ENCODE measurements at regions not wholly inside any gene's neighbourhood (a gene's known extent, or its start where the extent isn't known, plus 50 kb on each side); places are given as distances from the start of the nearest gene placed in this dataset.
"Not testable (repeated sequence)": the region's sequence is repeated elsewhere in the genome, so short reads cannot be mapped to it uniquely, and the experiment has no call there.

GRCh38 chr1:143653429-143653802 lies 318.4 kb downstream of the FAM72C start:
- H3K4me3 ChIP-seq (ENCODE audit: low read depth, low read length), result no peak overlapping the region
- H3K27me3 ChIP-seq (ENCODE audit: control insufficient read depth, insufficient read depth, low read length), result no peaks in the 10 kb centered on the region
- H3K4me1 ChIP-seq (ENCODE audit: control insufficient read depth, insufficient read depth, low read length), result no peaks in the 10 kb centered on the region
- no peak overlapping the region for H3K9ac ChIP-seq (ENCODE audit: low read depth, low read length)
- no peaks in the 10 kb centered on the region for H3K36me3 ChIP-seq (ENCODE audit: control insufficient read depth, insufficient read depth, low read length)
- no peak overlapping the region for H3K27ac ChIP-seq (ENCODE audit: low read depth, low read length)
- peaks cover 83% of the 10 kb centered on the region for H3K9me3 ChIP-seq (ENCODE audit: control insufficient read depth, insufficient read depth, low read length)

- no peaks in the 10 kb centered on the region for H3K4me1 ChIP-seq (ENCODE audit: control insufficient read depth, insufficient read depth, low read length)
- H3K36me3 ChIP-seq (ENCODE audit: control insufficient read depth, insufficient read depth, low read length), result no peaks in the 10 kb centered on the region
- no peak overlapping the region for H3K27ac ChIP-seq (ENCODE audit: low read depth, low read length)
- no peaks in the 10 kb centered on the region for H3K27me3 ChIP-seq (ENCODE audit: control insufficient read depth, insufficient read depth, low read length)
- H3K9me3 ChIP-seq (ENCODE audit: control insufficient read depth, insufficient read depth, low read length), result peaks cover 79% of the 10 kb centered on the region
- H3K9ac ChIP-seq (ENCODE audit: low read depth, low read length), result no peak overlapping the region
- H3K4me3 ChIP-seq (ENCODE audit: low read depth, low read length), result no peak overlapping the region
Observed at GRCh38 chr1:143652744-143653428, 318.9 kb downstream of the FAM72C start.

- H3K4me3 ChIP-seq (ENCODE audit: low read depth, low read length), result no peak overlapping the region
- H3K36me3 ChIP-seq (ENCODE audit: control insufficient read depth, insufficient read depth, low read length), result no peaks in the 10 kb centered on the region
- H3K9ac ChIP-seq (ENCODE audit: low read depth, low read length), result no peak overlapping the region
- no peaks in the 10 kb centered on the region for H3K4me1 ChIP-seq (ENCODE audit: control insufficient read depth, insufficient read depth, low read length)
- H3K27ac ChIP-seq (ENCODE audit: low read depth, low read length), result no peak overlapping the region
- H3K27me3 ChIP-seq (ENCODE audit: control insufficient read depth, insufficient read depth, low read length), result no peaks in the 10 kb centered on the region
- peaks cover 72% of the 10 kb centered on the region for H3K9me3 ChIP-seq (ENCODE audit: control insufficient read depth, insufficient read depth, low read length)
Observed at GRCh38 chr1:143652187-143652586, 319.6 kb downstream of the FAM72C start.

GRCh38 chr1:143651350-143651992 lies 320.3 kb downstream of the FAM72C start:
- no peaks in the 10 kb centered on the region for H3K27me3 ChIP-seq (ENCODE audit: control insufficient read depth, insufficient read depth, low read length)
- H3K9me3 ChIP-seq (ENCODE audit: control insufficient read depth, insufficient read depth, low read length), result peaks cover 75% of the 10 kb centered on the region
- H3K27ac ChIP-seq (ENCODE audit: low read depth, low read length), result no peak overlapping the region
- no peaks in the 10 kb centered on the region for H3K36me3 ChIP-seq (ENCODE audit: control insufficient read depth, insufficient read depth, low read length)
- no peaks in the 10 kb centered on the region for H3K4me1 ChIP-seq (ENCODE audit: control insufficient read depth, insufficient read depth, low read length)
- no peak overlapping the region for H3K4me3 ChIP-seq (ENCODE audit: low read depth, low read length)
- no peak overlapping the region for H3K9ac ChIP-seq (ENCODE audit: low read depth, low read length)

GRCh38 chr1:143644035-143644434 lies 327.8 kb downstream of the FAM72C start:
- not testable (repeated sequence) for H3K4me3 ChIP-seq (ENCODE audit: low read depth, low read length); H3K4me1 ChIP-seq (ENCODE audit: control insufficient read depth, insufficient read depth, low read length); H3K27ac ChIP-seq (ENCODE audit: low read depth, low read length); H3K9ac ChIP-seq (ENCODE audit: low read depth, low read length); H3K36me3 ChIP-seq (ENCODE audit: control insufficient read depth, insufficient read depth, low read length); H3K27me3 ChIP-seq (ENCODE audit: control insufficient read depth, insufficient read depth, low read length)
- H3K9me3 ChIP-seq (ENCODE audit: control insufficient read depth, insufficient read depth, low read length), result peaks cover 48% of the 10 kb centered on the region

GRCh38 chr1:143643148-143643885 lies 328.5 kb downstream of the FAM72C start:
- H3K9ac ChIP-seq (ENCODE audit: low read depth, low read length), result no peak overlapping the region
- H3K9me3 ChIP-seq (ENCODE audit: control insufficient read depth, insufficient read depth, low read length), result peaks cover 41% of the 10 kb centered on the region
- H3K27me3 ChIP-seq (ENCODE audit: control insufficient read depth, insufficient read depth, low read length), result no peaks in the 10 kb centered on the region
- H3K4me1 ChIP-seq (ENCODE audit: control insufficient read depth, insufficient read depth, low read length), result no peaks in the 10 kb centered on the region
- no peak overlapping the region for H3K27ac ChIP-seq (ENCODE audit: low read depth, low read length)
- no peaks in the 10 kb centered on the region for H3K36me3 ChIP-seq (ENCODE audit: control insufficient read depth, insufficient read depth, low read length)
- no peak overlapping the region for H3K4me3 ChIP-seq (ENCODE audit: low read depth, low read length)

- Histone ChIP-seq H3K9me3 (ENCODE audit: control insufficient read depth, insufficient read depth, low read length) (peaks cover 70% of the 10 kb centered on the region), H3K27me3 (ENCODE audit: control insufficient read depth, insufficient read depth, low read length) (no peaks in the 10 kb centered on the region), H3K9ac (ENCODE audit: low read depth, low read length) (no peak overlapping the region), H3K27ac (ENCODE audit: low read depth, low read length) (no peak overlapping the region), H3K4me3 (ENCODE audit: low read depth, low read length) (no peak overlapping the region), H3K4me1 (ENCODE audit: control insufficient read depth, insufficient read depth, low read length) (no peaks in the 10 kb centered on the region), H3K36me3 (ENCODE audit: control insufficient read depth, insufficient read depth, low read length) (no peaks in the 10 kb centered on the region)
Observed at GRCh38 chr1:143625886-143626285, 345.9 kb downstream of the FAM72C start.

- no peak overlapping the region for H3K4me3 ChIP-seq (ENCODE audit: low read depth, low read length)
- peaks cover 61% of the 10 kb centered on the region for H3K9me3 ChIP-seq (ENCODE audit: control insufficient read depth, insufficient read depth, low read length)
- no peak overlapping the region for H3K9ac ChIP-seq (ENCODE audit: low read depth, low read length)
- no peaks in the 10 kb centered on the region for H3K36me3 ChIP-seq (ENCODE audit: control insufficient read depth, insufficient read depth, low read length)
- H3K27me3 ChIP-seq (ENCODE audit: control insufficient read depth, insufficient read depth, low read length), result no peaks in the 10 kb centered on the region
- H3K4me1 ChIP-seq (ENCODE audit: control insufficient read depth, insufficient read depth, low read length), result no peaks in the 10 kb centered on the region
- no peak overlapping the region for H3K27ac ChIP-seq (ENCODE audit: low read depth, low read length)
Observed at GRCh38 chr1:143619851-143620250, 351.9 kb downstream of the FAM72C start.

- no peak overlapping the region for H3K27ac ChIP-seq (ENCODE audit: low read depth, low read length)
- H3K4me3 ChIP-seq (ENCODE audit: low read depth, low read length), result no peak overlapping the region
- H3K9me3 ChIP-seq (ENCODE audit: control insufficient read depth, insufficient read depth, low read length), result peaks cover 82% of the 10 kb centered on the region
- H3K27me3 ChIP-seq (ENCODE audit: control insufficient read depth, insufficient read depth, low read length), result no peaks in the 10 kb centered on the region
- no peaks in the 10 kb centered on the region for H3K36me3 ChIP-seq (ENCODE audit: control insufficient read depth, insufficient read depth, low read length)
- no peak overlapping the region for H3K9ac ChIP-seq (ENCODE audit: low read depth, low read length)
- no peaks in the 10 kb centered on the region for H3K4me1 ChIP-seq (ENCODE audit: control insufficient read depth, insufficient read depth, low read length)
Observed at GRCh38 chr1:143611159-143611558, 360.6 kb downstream of the FAM72C start.

- Histone ChIP-seq H3K4me1 (ENCODE audit: control insufficient read depth, insufficient read depth, low read length) (no peaks in the 10 kb centered on the region), H3K36me3 (ENCODE audit: control insufficient read depth, insufficient read depth, low read length) (no peaks in the 10 kb centered on the region), H3K9me3 (ENCODE audit: control insufficient read depth, insufficient read depth, low read length) (peaks cover 81% of the 10 kb centered on the region), H3K4me3 (ENCODE audit: low read depth, low read length) (no peak overlapping the region), H3K27me3 (ENCODE audit: control insufficient read depth, insufficient read depth, low read length) (no peaks in the 10 kb centered on the region), H3K27ac (ENCODE audit: low read depth, low read length) (no peak overlapping the region), H3K9ac (ENCODE audit: low read depth, low read length) (no peak overlapping the region)
Observed at GRCh38 chr1:143610196-143610595, 361.6 kb downstream of the FAM72C start.

- no peaks in the 10 kb centered on the region for H3K27me3 ChIP-seq (ENCODE audit: control insufficient read depth, insufficient read depth, low read length)
- no peaks in the 10 kb centered on the region for H3K4me1 ChIP-seq (ENCODE audit: control insufficient read depth, insufficient read depth, low read length)
- no peaks in the 10 kb centered on the region for H3K36me3 ChIP-seq (ENCODE audit: control insufficient read depth, insufficient read depth, low read length)
- H3K27ac ChIP-seq (ENCODE audit: low read depth, low read length), result no peak overlapping the region
- no peak overlapping the region for H3K9ac ChIP-seq (ENCODE audit: low read depth, low read length)
- peaks cover 74% of the 10 kb centered on the region for H3K9me3 ChIP-seq (ENCODE audit: control insufficient read depth, insufficient read depth, low read length)
- no peak overlapping the region for H3K4me3 ChIP-seq (ENCODE audit: low read depth, low read length)
Observed at GRCh38 chr1:143604887-143605286, 366.9 kb downstream of the FAM72C start.
